ENCODE measurements at regions not wholly inside any gene's neighbourhood (a gene's known extent, or its start where the extent isn't known, plus 50 kb on each side); places are given as distances from the start of the nearest gene placed in this dataset.

DNA sequence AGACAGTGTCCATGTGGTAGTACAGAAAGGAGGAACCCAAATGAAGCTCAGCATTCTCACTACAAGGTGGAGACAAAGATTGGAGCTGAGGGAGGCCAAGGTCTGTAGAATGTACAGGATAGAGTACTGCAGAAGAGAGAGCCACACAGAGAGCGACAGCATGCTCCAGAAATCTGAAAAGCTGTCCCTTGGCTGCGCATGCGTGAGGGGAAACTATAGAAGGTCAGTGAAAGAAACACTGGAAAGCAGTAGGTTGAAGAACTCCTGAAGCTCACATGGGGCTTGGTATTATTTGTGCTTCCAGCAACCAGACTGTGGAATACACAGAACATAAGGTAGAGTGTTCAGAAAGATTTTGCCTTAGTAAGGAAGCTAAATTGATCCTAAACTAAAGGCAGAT, 142.5 kb downstream of the TXNL1 start:
- TF ChIP-seq, protein P1, sequence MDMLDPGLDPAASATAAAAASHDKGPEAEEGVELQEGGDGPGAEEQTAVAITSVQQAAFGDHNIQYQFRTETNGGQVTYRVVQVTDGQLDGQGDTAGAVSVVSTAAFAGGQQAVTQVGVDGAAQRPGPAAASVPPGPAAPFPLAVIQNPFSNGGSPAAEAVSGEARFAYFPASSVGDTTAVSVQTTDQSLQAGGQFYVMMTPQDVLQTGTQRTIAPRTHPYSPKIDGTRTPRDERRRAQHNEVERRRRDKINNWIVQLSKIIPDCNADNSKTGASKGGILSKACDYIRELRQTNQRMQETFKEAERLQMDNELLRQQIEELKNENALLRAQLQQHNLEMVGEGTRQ (IDR thresholded peaks at IDR 0.05; ENCODE audit: low read depth, low read length): no peak
- TF ChIP-seq, protein P2, sequence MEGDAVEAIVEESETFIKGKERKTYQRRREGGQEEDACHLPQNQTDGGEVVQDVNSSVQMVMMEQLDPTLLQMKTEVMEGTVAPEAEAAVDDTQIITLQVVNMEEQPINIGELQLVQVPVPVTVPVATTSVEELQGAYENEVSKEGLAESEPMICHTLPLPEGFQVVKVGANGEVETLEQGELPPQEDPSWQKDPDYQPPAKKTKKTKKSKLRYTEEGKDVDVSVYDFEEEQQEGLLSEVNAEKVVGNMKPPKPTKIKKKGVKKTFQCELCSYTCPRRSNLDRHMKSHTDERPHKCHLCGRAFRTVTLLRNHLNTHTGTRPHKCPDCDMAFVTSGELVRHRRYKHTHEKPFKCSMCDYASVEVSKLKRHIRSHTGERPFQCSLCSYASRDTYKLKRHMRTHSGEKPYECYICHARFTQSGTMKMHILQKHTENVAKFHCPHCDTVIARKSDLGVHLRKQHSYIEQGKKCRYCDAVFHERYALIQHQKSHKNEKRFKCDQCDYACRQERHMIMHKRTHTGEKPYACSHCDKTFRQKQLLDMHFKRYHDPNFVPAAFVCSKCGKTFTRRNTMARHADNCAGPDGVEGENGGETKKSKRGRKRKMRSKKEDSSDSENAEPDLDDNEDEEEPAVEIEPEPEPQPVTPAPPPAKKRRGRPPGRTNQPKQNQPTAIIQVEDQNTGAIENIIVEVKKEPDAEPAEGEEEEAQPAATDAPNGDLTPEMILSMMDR (conservative IDR thresholded peaks at IDR 0.05; ENCODE audit: low read depth, low read length): no peak
- TF ChIP-seq FOS (IDR thresholded peaks at IDR 0.05; ENCODE audit: low read depth, low read length) (no peak), RFX5 (IDR thresholded peaks at IDR 0.05; ENCODE audit: low read depth, low read length) (no peak), POLR2A (IDR thresholded peaks at IDR 0.05; ENCODE audit: low read depth, low read length) (no peak), RCOR1 (IDR thresholded peaks at IDR 0.05; ENCODE audit: insufficient replicate concordance, low read length) (no peak), BHLHE40 (IDR thresholded peaks at IDR 0.05; ENCODE audit: low read depth, low read length) (no peak), MAFK (IDR thresholded peaks at IDR 0.05; ENCODE audit: low read depth, low read length) (no peak)
- TF ChIP-seq, protein P3, sequence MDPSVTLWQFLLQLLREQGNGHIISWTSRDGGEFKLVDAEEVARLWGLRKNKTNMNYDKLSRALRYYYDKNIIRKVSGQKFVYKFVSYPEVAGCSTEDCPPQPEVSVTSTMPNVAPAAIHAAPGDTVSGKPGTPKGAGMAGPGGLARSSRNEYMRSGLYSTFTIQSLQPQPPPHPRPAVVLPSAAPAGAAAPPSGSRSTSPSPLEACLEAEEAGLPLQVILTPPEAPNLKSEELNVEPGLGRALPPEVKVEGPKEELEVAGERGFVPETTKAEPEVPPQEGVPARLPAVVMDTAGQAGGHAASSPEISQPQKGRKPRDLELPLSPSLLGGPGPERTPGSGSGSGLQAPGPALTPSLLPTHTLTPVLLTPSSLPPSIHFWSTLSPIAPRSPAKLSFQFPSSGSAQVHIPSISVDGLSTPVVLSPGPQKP (IDR thresholded peaks at IDR 0.05; ENCODE audit: borderline replicate concordance, low read depth, low read length): no peak

Data from IMR-90 (cell line).